Thoracic aorta (tissue), 2 donors: ENCODE measurements at regions not wholly inside any gene's neighbourhood (a gene's known extent, or its start where the extent isn't known, plus 50 kb on each side); places are given as distances from the start of the nearest gene placed in this dataset.
"Not testable (repeated sequence)": the region's sequence is repeated elsewhere in the genome, so short reads cannot be mapped to it uniquely, and the experiment has no call there.

Experiments
- ATAC-seq: fragments of 150-250 bp; one replicate; pipeline ENCODE4 v1.8.0; 2017; ENCODE audit warnings: low read depth; ENCODE audit not compliant: insufficient number of reproducible peaks, low FRiP score
- DNase-seq: peaks from one replicate; pipeline ENCODE4 v3.0.0-alpha.2; 2020; ENCODE audit warnings: low spot score
- H3K27ac ChIP-seq, 2 donors: fragments of 200-600 bp; sonication (generic); 1 replicate in 1 of 2; 2 replicates in 1 of 2; pipeline ENCODE4 v1.5.1; 2016; ENCODE audit warnings: mild to moderate bottlenecking in 2 of 2, moderate library complexity in 2 of 2
- H3K27me3 ChIP-seq: fragments of 200-600 bp; sonication (generic); replicated peaks from 2 replicates; pipeline ENCODE4 v1.6.0; 2016; ENCODE audit warnings: mild to moderate bottlenecking; ENCODE audit not compliant: insufficient read depth
- H3K36me3 ChIP-seq: fragments of 200-600 bp; sonication (generic); one replicate; pipeline ENCODE4 v1.5.1; 2016
- H3K4me1 ChIP-seq, 2 donors: fragments of 200-600 bp; sonication (generic); 1 replicate in 1 of 2; 2 replicates in 1 of 2; pipeline versions ENCODE4 v1.5.1 to v1.6.0; 2016; ENCODE audit warnings: low read depth in 2 of 2, mild to moderate bottlenecking in 1 of 2; ENCODE audit not compliant: control insufficient read depth in 1 of 2
- H3K4me3 ChIP-seq: fragments of 200-600 bp; sonication (generic); 2 replicates; pipeline ENCODE4 v1.5.1; 2016; ENCODE audit warnings: mild to moderate bottlenecking
- H3K9me3 ChIP-seq: fragments of 200-600 bp; sonication (generic); 2 replicates; pipeline ENCODE4 v1.5.1; 2016
- CTCF ChIP-seq: fragments of 200-600 bp; sonication (generic); IDR thresholded peaks from one replicate; pipeline ENCODE4 v1.5.1; 2019; ENCODE audit warnings: antibody characterized with exemption

DNA sequence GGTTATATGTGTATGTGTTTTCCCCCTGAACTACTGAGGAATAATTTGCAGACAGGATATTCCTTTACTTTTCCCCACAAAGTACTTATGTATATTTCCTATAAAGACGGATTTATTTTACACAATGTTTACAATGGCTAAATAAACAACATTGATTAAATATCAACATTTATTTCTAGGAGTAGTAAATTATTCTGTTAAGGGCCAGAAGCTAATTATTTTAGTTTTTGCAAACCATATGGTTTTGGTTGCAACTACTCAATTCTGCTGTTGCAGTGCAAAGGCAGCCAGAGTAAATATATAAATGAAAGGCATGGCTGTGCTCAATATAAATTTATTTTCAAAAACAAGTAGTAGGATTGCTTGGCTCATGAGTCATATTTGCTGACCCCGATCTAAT is 907.1 kb upstream of the MBL2 start:
- H3K4me3 ChIP-seq: no peak overlapping the region
- no peak for TF ChIP-seq CTCF
- H3K27ac ChIP-seq: no peak overlapping the region
- no peaks in the 10 kb centered on the region for H3K9me3 ChIP-seq
- no peaks in the 10 kb centered on the region for H3K36me3 ChIP-seq
- DNase-seq: no peak
- ATAC-seq: no peak
- H3K4me1 ChIP-seq: no peaks in the 10 kb centered on the region
- H3K27me3 ChIP-seq: no peaks in the 10 kb centered on the region

GRCh38 chr10:53675177-53675576 is 902.6 kb upstream of the MBL2 start:
- TF ChIP-seq CTCF: no peak
- no peak overlapping the region for H3K27ac ChIP-seq
- H3K27me3 ChIP-seq: no peaks in the 10 kb centered on the region
- H3K4me3 ChIP-seq: no peak overlapping the region
- ATAC-seq: no peak
- no peaks in the 10 kb centered on the region for H3K36me3 ChIP-seq
- H3K9me3 ChIP-seq: no peaks in the 10 kb centered on the region
- no peak for DNase-seq
- H3K4me1 ChIP-seq: no peaks in the 10 kb centered on the region

DNA sequence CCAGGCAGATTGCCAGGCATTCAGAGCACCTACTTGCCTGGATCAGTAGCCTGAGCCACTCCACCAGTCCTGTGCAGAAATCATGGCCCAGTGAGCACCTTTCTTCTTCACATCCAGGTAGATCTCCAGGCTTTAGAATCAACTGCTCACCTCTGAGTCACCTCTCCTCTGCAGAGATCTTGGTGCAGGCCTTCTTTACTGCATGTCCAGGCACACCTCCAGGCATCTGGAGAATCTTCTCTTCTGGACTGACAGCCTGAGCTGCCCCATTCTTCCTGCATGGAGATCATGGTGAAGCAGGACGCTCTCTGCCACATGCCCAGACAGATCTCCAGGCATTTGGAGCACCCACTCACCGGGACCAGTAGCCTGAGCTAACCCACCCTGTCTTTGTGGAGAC is 894.5 kb upstream of the MBL2 start:
- no peaks in the 10 kb centered on the region for H3K4me1 ChIP-seq

DNA sequence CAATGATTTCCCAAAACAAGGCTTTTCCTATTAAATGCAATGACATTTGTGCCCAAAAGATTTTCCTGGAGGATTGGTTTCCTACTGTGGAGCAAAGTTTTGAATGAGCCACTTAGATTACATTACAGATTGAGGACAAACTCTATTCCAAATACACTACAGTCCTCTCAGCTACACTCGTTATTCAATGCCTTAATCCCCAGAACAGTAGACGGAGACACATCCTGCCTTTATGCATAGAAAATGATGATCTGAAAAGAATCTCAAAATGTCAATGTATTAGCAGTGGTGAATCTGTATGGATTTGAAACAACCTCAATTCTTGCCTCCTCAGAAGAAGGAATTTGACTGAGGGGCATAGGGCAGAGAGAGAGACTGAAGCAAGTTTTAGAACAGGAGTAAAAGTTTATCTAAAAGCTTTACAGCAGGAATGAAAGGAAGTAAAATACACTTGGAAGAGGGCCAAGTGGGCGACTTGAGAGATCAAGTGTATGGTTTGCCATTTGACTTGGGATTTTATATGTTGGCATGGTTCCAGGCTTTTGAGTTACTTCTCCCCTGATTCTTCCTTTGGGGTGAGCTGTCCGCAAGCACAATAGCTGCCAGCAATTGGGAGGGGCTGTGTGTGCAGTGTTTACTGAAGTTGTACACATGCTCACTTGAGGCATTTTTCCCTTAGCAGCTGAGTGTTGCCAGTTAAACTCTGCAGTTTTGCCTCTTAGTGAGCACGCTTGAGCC is 891.9 kb upstream of the MBL2 start:
- no peak overlapping the region for H3K4me3 ChIP-seq
- no peak for TF ChIP-seq CTCF
- DNase-seq (no peak), ATAC-seq (no peak)
- H3K27me3 ChIP-seq: no peaks in the 10 kb centered on the region
- H3K9me3 ChIP-seq: peaks cover 5% of the 10 kb centered on the region
- H3K4me1 ChIP-seq: no peaks in the 10 kb centered on the region
- H3K27ac ChIP-seq: no peak overlapping the region
- no peaks in the 10 kb centered on the region for H3K36me3 ChIP-seq

More for the DNA sequence above, 894.5 kb upstream of the MBL2 start:
- Histone ChIP-seq H3K9me3 (peaks cover 5% of the 10 kb centered on the region), H3K27me3 (no peaks in the 10 kb centered on the region), H3K36me3 (no peaks in the 10 kb centered on the region), H3K27ac (no peak overlapping the region), H3K4me3 (no peak overlapping the region)
- TF ChIP-seq CTCF: no peak
- DNase-seq (no peak), ATAC-seq (no peak)

DNA sequence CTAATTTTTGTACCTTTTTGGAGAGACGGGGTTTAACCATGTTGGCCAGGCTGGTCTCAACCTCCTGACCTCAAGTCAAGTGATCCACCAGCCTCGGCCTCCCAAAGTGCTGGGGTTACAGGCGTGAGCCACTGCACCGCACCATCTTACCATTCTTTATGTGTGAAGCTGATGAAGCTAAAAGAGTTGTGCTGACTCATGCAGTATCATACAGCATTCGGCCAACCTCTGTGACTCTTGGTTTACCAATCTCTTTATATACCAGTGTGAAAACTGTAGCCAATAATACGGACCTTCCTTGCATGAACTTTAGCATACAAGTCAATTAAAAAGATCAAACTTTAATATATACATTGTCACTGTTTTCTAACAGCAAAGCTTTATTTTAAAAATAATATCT is 878.2 kb upstream of the MBL2 start:
- H3K36me3 ChIP-seq: no peaks in the 10 kb centered on the region
- H3K27ac ChIP-seq: no peak overlapping the region
- DNase-seq (no peak), ATAC-seq (no peak)
- no peak overlapping the region for H3K4me3 ChIP-seq
- no peaks in the 10 kb centered on the region for H3K9me3 ChIP-seq
- H3K27me3 ChIP-seq: no peaks in the 10 kb centered on the region
- H3K4me1 ChIP-seq: no peaks in the 10 kb centered on the region
- no peak for TF ChIP-seq CTCF

DNA sequence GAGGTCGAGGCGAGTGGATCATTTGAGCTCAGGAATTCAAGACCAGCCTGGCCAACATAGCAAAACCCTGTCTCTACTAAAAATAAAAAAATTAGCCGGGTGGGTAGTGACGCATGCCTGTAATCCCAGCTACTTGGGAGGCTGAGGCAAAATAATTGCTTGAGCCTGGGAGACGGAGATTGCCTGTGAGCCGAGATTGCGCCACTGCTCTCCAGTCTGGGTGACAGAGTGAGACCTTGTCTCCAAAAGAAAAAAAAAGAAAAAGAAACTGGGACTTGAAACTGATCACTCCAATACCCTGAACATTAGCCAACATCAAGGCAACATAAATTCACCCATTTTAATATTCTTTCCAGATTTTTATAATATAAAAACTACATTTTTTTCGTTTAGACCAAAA is 874.6 kb upstream of the MBL2 start:
- not testable (repeated sequence) for ATAC-seq, H3K27ac ChIP-seq, H3K27me3 ChIP-seq, DNase-seq, H3K4me1 ChIP-seq, H3K4me3 ChIP-seq, H3K9me3 ChIP-seq, H3K36me3 ChIP-seq
